ENCODE measurements at regions not wholly inside any gene's neighbourhood (a gene's known extent, or its start where the extent isn't known, plus 50 kb on each side); places are given as distances from the start of the nearest gene placed in this dataset.
"Not testable (repeated sequence)": the region's sequence is repeated elsewhere in the genome, so short reads cannot be mapped to it uniquely, and the experiment has no call there.

GRCh38 chr16:79938575-79938974 is 338.0 kb upstream of the MAF start:
- DNase-seq (ENCODE audit: low spot score), result no peak

- DNase-seq (ENCODE audit: low spot score), result not testable (repeated sequence)
Measured at GRCh38 chr16:79937671-79938070, 337.1 kb upstream of the MAF start.

- DNase-seq (ENCODE audit: low spot score), result no peak
Measured at GRCh38 chr16:79933603-79934002, 333.1 kb upstream of the MAF start.

- DNase-seq (ENCODE audit: low spot score), result no peak
Measured at GRCh38 chr16:79932572-79932971, 332.0 kb upstream of the MAF start.

GRCh38 chr16:79931721-79932120 is 331.2 kb upstream of the MAF start:
- DNase-seq (ENCODE audit: low spot score), result no peak

GRCh38 chr16:79929260-79929965 is 328.9 kb upstream of the MAF start:
- DNase-seq (ENCODE audit: low spot score), result no peak

GRCh38 chr16:79928142-79928873 is 327.8 kb upstream of the MAF start:
- DNase-seq (ENCODE audit: low spot score), result peak; percentile 44

GRCh38 chr16:79926451-79927205 is 326.1 kb upstream of the MAF start:
- DNase-seq (ENCODE audit: low spot score), result no peak

- DNase-seq (ENCODE audit: low spot score), result no peak
Measured at GRCh38 chr16:79923431-79923830, 322.9 kb upstream of the MAF start.

GRCh38 chr16:79920685-79921084 is 320.1 kb upstream of the MAF start:
- DNase-seq (ENCODE audit: low spot score), result no peak

- no peak for DNase-seq (ENCODE audit: low spot score)
Measured at GRCh38 chr16:79918916-79919315, 318.4 kb upstream of the MAF start.

GRCh38 chr16:79915761-79916160 is 315.2 kb upstream of the MAF start:
- no peak for DNase-seq (ENCODE audit: low spot score)

- no peak for DNase-seq (ENCODE audit: low spot score)
Measured at GRCh38 chr16:79914961-79915720, 314.6 kb upstream of the MAF start.

- no peak for DNase-seq (ENCODE audit: low spot score)
Measured at GRCh38 chr16:79912592-79913310, 312.2 kb upstream of the MAF start.

- no peak for DNase-seq (ENCODE audit: low spot score)
Measured at GRCh38 chr16:79911660-79912059, 311.1 kb upstream of the MAF start.

GRCh38 chr16:79909571-79909970 is 309.0 kb upstream of the MAF start:
- DNase-seq (ENCODE audit: low spot score), result no peak

GRCh38 chr16:79903471-79903870 is 302.9 kb upstream of the MAF start:
- no peak for DNase-seq (ENCODE audit: low spot score)

- no peak for DNase-seq (ENCODE audit: low spot score)
Measured at GRCh38 chr16:79902351-79902750, 301.8 kb upstream of the MAF start.

- DNase-seq (ENCODE audit: low spot score), result no peak
Measured at GRCh38 chr16:79901522-79901921, 301.0 kb upstream of the MAF start.

- no peak for DNase-seq (ENCODE audit: low spot score)
Measured at GRCh38 chr16:79899716-79900115, 299.2 kb upstream of the MAF start.

GRCh38 chr16:79899316-79899715 is 298.8 kb upstream of the MAF start:
- no peak for DNase-seq (ENCODE audit: low spot score)

Data from ureter (tissue), 1 donor.